Tibial nerve (tissue), 4 donors: ENCODE measurements at regions not wholly inside any gene's neighbourhood (a gene's known extent, or its start where the extent isn't known, plus 50 kb on each side); places are given as distances from the start of the nearest gene placed in this dataset.

Source experiments
- DNase-seq, 2 donors: peaks; one replicate each; pipeline ENCODE4 v3.0.0-alpha.2; 2019; ENCODE audit warnings: low spot score in 2 of 2
- H3K27ac ChIP-seq, 4 donors: fragments of 200-600 bp; sonication (generic) in 3 of 4; one replicate each; pipeline ENCODE4 v1.5.1; 2017 to 2019; ENCODE audit warnings: mild to moderate bottlenecking in 1 of 4
- H3K27me3 ChIP-seq, 2 donors: fragments of 200-600 bp; sonication (generic) in 1 of 2; one replicate each; pipeline versions ENCODE4 v1.5.1 to v1.6.0; 2017 to 2019
- H3K36me3 ChIP-seq, 3 donors: fragments of 200-600 bp; sonication (generic); one replicate each; pipeline ENCODE4 v1.5.1; 2018 to 2019
- H3K4me1 ChIP-seq, 4 donors: fragments of 200-600 bp; sonication (generic) in 3 of 4; one replicate each; pipeline ENCODE4 v1.5.1; 2017 to 2019
- H3K4me3 ChIP-seq, 4 donors: fragments of 200-600 bp; sonication (generic) in 3 of 4; one replicate each; pipeline ENCODE4 v1.5.1; 2017 to 2019; ENCODE audit warnings: mild to moderate bottlenecking in 1 of 4, moderate library complexity in 1 of 4
- H3K9me3 ChIP-seq, 4 donors: fragments of 200-600 bp; sonication (generic) in 3 of 4; one replicate each; pipeline ENCODE4 v1.5.1; 2017 to 2019
- EP300 ChIP-seq, 2 donors: sonication (generic); formaldehyde crosslinking; IDR thresholded peaks; one replicate each; pipeline ENCODE4 v1.6.1; 2017; ENCODE audit warnings: antibody characterized with exemption in 2 of 2, mild to moderate bottlenecking in 1 of 2
- POLR2A ChIP-seq, 2 donors: fragments of 450-650 bp; IDR thresholded peaks; one replicate each; pipeline ENCODE4 v1.6.1; 2017; ENCODE audit warnings: antibody characterized with exemption in 2 of 2, mild to moderate bottlenecking in 2 of 2, moderate library complexity in 2 of 2
- WGBS, 2 donors: methylation state at CpG; one replicate each; pipeline ENCODE4 v1.1.5; 2018; 5-methylcytosine and 5-hydroxymethylcytosine counted together
- TF ChIP-seq, protein P1 (sequence below), 5 experiments: fragments of 200-600 bp in 3 of 5; fragments of 450-650 bp in 2 of 5; sonication (generic) in 3 of 5; IDR thresholded peaks; one replicate each; pipeline ENCODE4 v1.5.1; 2016 to 2019; ENCODE audit warnings: antibody characterized with exemption in 5 of 5, mild to moderate bottlenecking in 3 of 5, moderate library complexity in 2 of 5

DNA sequence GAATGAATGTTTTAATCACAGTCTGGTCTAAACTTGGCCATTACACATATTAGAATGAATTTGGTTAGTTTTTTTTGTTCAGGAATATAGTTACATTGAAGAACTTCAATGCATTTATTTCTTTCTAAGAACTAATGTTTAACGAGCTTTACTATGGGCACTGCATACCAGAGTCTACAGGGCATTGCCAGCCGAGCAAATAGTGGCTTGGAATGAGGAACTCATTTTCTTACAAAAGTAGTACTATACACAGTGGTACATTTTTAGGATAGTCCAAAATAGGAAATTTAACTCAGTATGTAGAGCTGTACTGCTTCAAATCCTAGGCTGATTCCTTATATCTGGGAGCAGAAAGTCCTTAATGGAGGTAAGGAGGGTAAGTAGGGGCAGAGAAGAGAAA lies 155.4 kb downstream of the CARTPT start:
- Histone ChIP-seq H3K27me3 (no peaks in the 10 kb centered on the region), H3K36me3 (no peaks in the 10 kb centered on the region), H3K9me3 (peaks cover 0 to 10% (median 2%) of the 10 kb centered on the region in 4 donors), H3K27ac (no peak overlapping the region), H3K4me1 (no peaks in the 10 kb centered on the region), H3K4me3 (no peak overlapping the region)
- 39 to 40% methylated on average over 2 of the region's 2 CpGs for WGBS, 2 donors
- DNase-seq: no peak
- TF ChIP-seq, protein P1, sequence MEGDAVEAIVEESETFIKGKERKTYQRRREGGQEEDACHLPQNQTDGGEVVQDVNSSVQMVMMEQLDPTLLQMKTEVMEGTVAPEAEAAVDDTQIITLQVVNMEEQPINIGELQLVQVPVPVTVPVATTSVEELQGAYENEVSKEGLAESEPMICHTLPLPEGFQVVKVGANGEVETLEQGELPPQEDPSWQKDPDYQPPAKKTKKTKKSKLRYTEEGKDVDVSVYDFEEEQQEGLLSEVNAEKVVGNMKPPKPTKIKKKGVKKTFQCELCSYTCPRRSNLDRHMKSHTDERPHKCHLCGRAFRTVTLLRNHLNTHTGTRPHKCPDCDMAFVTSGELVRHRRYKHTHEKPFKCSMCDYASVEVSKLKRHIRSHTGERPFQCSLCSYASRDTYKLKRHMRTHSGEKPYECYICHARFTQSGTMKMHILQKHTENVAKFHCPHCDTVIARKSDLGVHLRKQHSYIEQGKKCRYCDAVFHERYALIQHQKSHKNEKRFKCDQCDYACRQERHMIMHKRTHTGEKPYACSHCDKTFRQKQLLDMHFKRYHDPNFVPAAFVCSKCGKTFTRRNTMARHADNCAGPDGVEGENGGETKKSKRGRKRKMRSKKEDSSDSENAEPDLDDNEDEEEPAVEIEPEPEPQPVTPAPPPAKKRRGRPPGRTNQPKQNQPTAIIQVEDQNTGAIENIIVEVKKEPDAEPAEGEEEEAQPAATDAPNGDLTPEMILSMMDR (IDR thresholded peaks at IDR 0.05): no peak
- TF ChIP-seq EP300 (IDR thresholded peaks at IDR 0.05): no peak
- TF ChIP-seq POLR2A (IDR thresholded peaks at IDR 0.05): no peak

DNA sequence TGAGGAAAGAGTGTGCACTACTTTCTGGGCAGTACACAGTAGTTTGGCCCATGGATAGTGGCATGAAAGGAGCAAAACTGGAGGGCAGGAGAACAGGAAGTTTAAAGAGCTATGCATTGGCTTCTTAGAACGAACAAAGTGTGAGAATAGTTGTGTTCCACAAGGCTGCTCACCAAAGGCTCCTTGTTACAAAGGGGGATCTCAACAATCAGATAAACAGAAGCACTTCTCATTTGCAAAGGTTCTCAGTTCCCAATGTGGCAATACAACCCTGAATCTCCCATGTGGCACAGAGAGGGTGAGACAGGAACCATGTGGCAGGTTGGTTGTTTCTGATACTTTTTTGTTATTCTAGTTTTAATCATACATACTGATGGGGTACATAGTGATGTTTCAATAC lies 158.4 kb downstream of the CARTPT start:
- no peaks in the 10 kb centered on the region for H3K36me3 ChIP-seq
- WGBS, 2 donors: 61 to 65% methylated on average over 1 of the region's 1 CpG
- no peak overlapping the region for H3K27ac ChIP-seq
- H3K27me3 ChIP-seq: no peaks in the 10 kb centered on the region
- H3K4me3 ChIP-seq: no peak overlapping the region
- DNase-seq: no peak
- H3K4me1 ChIP-seq: peaks cover 0 to 8% (median 6%) of the 10 kb centered on the region in 4 donors
- H3K9me3 ChIP-seq: no peaks in the 10 kb centered on the region
- TF ChIP-seq, protein P1 (IDR thresholded peaks at IDR 0.05): no peak
- TF ChIP-seq EP300 (IDR thresholded peaks at IDR 0.05) (no peak), POLR2A (IDR thresholded peaks at IDR 0.05) (no peak)

DNA sequence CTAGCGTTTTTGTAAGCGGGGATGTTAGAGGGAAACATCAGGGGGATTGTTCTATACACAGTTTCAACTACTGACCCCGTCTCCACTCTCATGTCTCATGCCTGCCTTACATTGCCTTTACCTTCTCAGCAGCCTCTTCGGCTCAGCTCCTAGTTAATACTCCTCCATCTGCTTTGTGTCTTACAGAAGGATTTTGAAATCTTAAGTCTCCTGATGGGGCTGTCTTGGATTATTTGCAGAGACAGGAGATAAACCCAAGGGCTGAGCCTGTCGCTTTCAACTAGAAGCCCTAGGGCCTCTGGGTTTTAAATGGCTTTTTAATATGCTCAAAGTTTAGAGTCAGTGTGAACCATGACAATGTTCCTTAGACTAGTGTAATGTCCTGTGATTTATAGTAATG lies 161.5 kb downstream of the CARTPT start:
- H3K27ac ChIP-seq: no peak overlapping the region
- no peak for DNase-seq
- no peaks in the 10 kb centered on the region for H3K9me3 ChIP-seq
- no peaks in the 10 kb centered on the region for H3K27me3 ChIP-seq
- TF ChIP-seq EP300 (IDR thresholded peaks at IDR 0.05): no peak
- TF ChIP-seq, protein P1 (IDR thresholded peaks at IDR 0.05): no peak
- TF ChIP-seq POLR2A (IDR thresholded peaks at IDR 0.05): no peak
- H3K36me3 ChIP-seq: no peaks in the 10 kb centered on the region
- H3K4me3 ChIP-seq: no peak overlapping the region
- H3K4me1 ChIP-seq: peaks cover 0 to 20% (median 6%) of the 10 kb centered on the region in 4 donors
- WGBS, 2 donors: 68 to 70% methylated on average over 5 of the region's 5 CpGs

DNA sequence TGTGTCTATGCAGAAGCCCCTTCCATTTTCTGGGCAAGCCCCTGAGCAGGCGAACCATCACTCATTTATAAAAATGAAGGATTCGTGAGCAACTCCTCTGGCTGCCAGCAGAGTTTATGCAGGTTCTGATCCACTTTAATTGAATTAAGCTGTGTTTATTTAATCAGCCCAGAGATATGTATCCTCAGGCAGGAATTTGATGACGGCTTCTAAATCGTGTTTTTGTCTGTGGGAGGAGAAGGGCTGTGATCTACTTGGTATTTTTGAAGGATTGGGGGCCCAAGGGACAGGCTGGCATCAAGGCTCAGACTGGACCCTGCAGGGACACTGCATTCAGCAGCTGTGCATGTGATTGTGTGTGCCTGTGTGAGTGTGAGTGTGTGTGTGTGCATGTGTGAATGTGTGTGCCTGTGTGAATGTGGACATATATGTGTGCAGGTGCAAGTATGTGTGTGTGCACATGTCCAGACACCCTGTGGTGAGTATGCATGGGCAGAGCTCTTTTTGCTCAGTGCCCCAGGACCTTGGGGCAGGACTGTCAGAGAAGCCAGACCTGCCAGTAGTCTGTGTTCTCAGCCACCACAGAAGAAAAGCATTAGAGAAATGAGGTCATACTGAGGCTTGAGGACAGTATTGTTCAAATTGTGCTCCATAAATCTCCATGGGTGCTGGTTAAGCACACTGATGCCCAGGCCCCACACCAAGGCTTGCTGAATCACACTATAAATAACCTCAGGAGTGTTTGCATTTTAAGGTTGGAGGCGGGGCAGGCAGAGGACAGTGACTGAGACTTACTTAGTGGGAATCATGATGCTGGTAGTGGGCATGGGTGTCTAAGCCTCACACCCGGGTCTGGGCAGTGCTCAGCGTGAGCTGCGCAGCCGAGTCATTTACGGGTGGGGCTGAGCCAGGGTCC lies 164.0 kb downstream of the CARTPT start:
- Histone ChIP-seq H3K9me3 (no peaks in the 10 kb centered on the region), H3K27ac (no peak overlapping the region), H3K36me3 (no peaks in the 10 kb centered on the region), H3K4me1 (peaks cover 0 to 20% (median 6%) of the 10 kb centered on the region in 4 donors), H3K27me3 (no peaks in the 10 kb centered on the region), H3K4me3 (no peak overlapping the region)
- WGBS, 2 donors: 54 to 62% methylated on average over 10 of the region's 10 CpGs
- TF ChIP-seq POLR2A (IDR thresholded peaks at IDR 0.05): no peak
- no peak for TF ChIP-seq EP300 (IDR thresholded peaks at IDR 0.05)
- TF ChIP-seq, protein P1 (IDR thresholded peaks at IDR 0.05): no peak
- no peak for DNase-seq

DNA sequence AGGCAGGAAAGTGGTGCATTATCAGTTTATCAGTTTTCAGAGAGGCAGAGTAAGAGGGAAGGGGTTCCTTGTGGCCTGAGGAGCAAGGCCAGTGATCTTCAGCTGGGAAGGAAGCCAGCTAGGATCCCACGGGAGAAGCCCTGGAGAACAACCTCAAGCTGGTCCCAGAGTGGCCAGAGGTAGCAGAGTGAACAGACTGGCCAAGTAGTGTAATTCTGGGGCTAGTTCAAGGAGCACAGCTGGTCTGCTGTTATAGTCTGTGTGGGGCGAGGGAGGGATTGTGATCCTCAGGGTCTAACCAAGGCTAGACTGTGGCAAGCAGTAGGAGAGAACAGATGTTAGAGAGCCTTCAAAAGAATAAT lies 164.6 kb downstream of the CARTPT start:
- 51 to 60% methylated on average over 2 of the region's 2 CpGs for WGBS, 2 donors
- no peak overlapping the region for H3K27ac ChIP-seq
- DNase-seq: no peak
- no peaks in the 10 kb centered on the region for H3K27me3 ChIP-seq
- H3K4me3 ChIP-seq: no peak overlapping the region
- H3K36me3 ChIP-seq: no peaks in the 10 kb centered on the region
- TF ChIP-seq EP300 (IDR thresholded peaks at IDR 0.05): no peak
- TF ChIP-seq, protein P1 (IDR thresholded peaks at IDR 0.05): no peak
- no peak for TF ChIP-seq POLR2A (IDR thresholded peaks at IDR 0.05)
- H3K9me3 ChIP-seq: no peaks in the 10 kb centered on the region
- H3K4me1 ChIP-seq: peaks cover 0 to 20% (median 6%) of the 10 kb centered on the region in 4 donors
